ENCODE measurements at regions not wholly inside any gene's neighbourhood (a gene's known extent, or its start where the extent isn't known, plus 50 kb on each side); places are given as distances from the start of the nearest gene placed in this dataset.

DNA sequence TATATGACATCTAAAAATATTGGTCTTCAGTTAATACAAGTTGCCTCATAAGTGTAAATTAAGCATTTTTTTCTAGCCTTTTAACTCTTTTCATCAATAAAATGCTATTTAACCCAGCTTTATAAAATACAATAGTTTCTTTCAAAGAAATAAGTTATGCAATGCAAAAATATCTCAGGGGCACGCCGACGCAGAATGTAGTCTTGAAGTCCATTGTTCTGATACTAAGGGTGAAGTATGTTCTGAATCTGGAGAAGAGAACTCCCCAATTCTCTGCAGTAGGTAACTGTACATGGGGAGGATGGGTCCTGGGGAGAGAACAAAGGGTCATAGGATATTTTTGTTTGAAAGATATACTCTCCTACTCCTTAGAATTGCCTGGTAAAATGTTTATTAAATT, 256.6 kb upstream of the NDST4 start:
- TF ChIP-seq, protein P1, sequence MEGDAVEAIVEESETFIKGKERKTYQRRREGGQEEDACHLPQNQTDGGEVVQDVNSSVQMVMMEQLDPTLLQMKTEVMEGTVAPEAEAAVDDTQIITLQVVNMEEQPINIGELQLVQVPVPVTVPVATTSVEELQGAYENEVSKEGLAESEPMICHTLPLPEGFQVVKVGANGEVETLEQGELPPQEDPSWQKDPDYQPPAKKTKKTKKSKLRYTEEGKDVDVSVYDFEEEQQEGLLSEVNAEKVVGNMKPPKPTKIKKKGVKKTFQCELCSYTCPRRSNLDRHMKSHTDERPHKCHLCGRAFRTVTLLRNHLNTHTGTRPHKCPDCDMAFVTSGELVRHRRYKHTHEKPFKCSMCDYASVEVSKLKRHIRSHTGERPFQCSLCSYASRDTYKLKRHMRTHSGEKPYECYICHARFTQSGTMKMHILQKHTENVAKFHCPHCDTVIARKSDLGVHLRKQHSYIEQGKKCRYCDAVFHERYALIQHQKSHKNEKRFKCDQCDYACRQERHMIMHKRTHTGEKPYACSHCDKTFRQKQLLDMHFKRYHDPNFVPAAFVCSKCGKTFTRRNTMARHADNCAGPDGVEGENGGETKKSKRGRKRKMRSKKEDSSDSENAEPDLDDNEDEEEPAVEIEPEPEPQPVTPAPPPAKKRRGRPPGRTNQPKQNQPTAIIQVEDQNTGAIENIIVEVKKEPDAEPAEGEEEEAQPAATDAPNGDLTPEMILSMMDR (IDR thresholded peaks at IDR 0.05) = no peak
- no peak for TF ChIP-seq POLR2A (IDR thresholded peaks at IDR 0.05)

Measured in heart left ventricle (tissue), 13 donors.